ENCODE measurements at regions not wholly inside any gene's neighbourhood (a gene's known extent, or its start where the extent isn't known, plus 50 kb on each side); places are given as distances from the start of the nearest gene placed in this dataset.

- peak; percentile 79 for DNase-seq
- Histone ChIP-seq H2AFZ (ENCODE audit: low read length) (no peak overlapping the region), H3K79me1 (ENCODE audit: insufficient read depth, low read depth, low read length, poor library complexity, severe bottlenecking) (no peaks in the 10 kb centered on the region), H3K18ac (ENCODE audit: insufficient read length, low read depth, low read length) (no peak overlapping the region), H4K20me1 (ENCODE audit: control insufficient read depth, insufficient read depth, insufficient read length) (no peaks in the 10 kb centered on the region), H4K5ac (ENCODE audit: insufficient read length, low read depth, low read length) (no peak overlapping the region), H2BK20ac (ENCODE audit: low read depth, low read length, poor library complexity, severe bottlenecking) (no peak overlapping the region), H4K8ac (replicated peaks; ENCODE audit: insufficient read length, low read depth, low read length) (no peak overlapping the region), H2BK120ac (ENCODE audit: low read depth, low read length, poor library complexity, severe bottlenecking) (no peak overlapping the region), H2BK15ac (ENCODE audit: low read depth, low read length) (no peak overlapping the region), H3K4ac (ENCODE audit: low read depth, low read length) (no peak overlapping the region), H3K79me2 (ENCODE audit: insufficient read depth, low read length) (no peaks in the 10 kb centered on the region), H2AK5ac (ENCODE audit: insufficient read length, low read length) (no peak overlapping the region), H2BK5ac (ENCODE audit: insufficient read length, low read length) (no peak overlapping the region), H3K23ac (ENCODE audit: insufficient read length, low read depth, low read length) (no peak overlapping the region), H3K14ac (ENCODE audit: insufficient read depth, low read length) (no peak overlapping the region), H3T11ph (ENCODE audit: low read length) (no peak overlapping the region), H3K27ac (ENCODE audit: insufficient read length, low read depth, low read length) (no peak overlapping the region), H3K23me2 (ENCODE audit: insufficient read length, low read depth, low read length, poor library complexity, severe bottlenecking) (no peaks in the 10 kb centered on the region), H3K9me3 (ENCODE audit: control insufficient read depth, low read depth, low read length) (no peaks in the 10 kb centered on the region), H4K91ac (ENCODE audit: insufficient read length, low read depth, low read length) (no peak overlapping the region), H3K27me3 (ENCODE audit: insufficient read depth, low read length) (no peaks in the 10 kb centered on the region), H3K56ac (ENCODE audit: insufficient read length, low read depth, low read length) (no peak overlapping the region), H3K4me1 (ENCODE audit: insufficient read depth, low read length) (peaks cover 5% of the 10 kb centered on the region; the same call in 1 of the 2 replicates), H2BK12ac (ENCODE audit: insufficient read length, low read depth, low read length) (no peak overlapping the region), H3K9ac (ENCODE audit: extremely low read depth, insufficient read length, low read length) (no peak overlapping the region), H3K4me2 (ENCODE audit: insufficient read depth, insufficient read length, low read length) (no peak overlapping the region)
- H3K27me3 Mint-ChIP-seq (ENCODE audit: low read depth): no peaks in the 10 kb centered on the region
- peak overlapping the region in 1 of 3 experiments; percentile 27; a peak in 2 of 7 replicates for H3K27ac Mint-ChIP-seq
- WGBS (ENCODE audit: extremely low coverage, insufficient read length, low lambda C conversion rate): no CpG with 5 or more reads among the region's 2 CpGs
- peaks cover 16 to 21% of the 10 kb centered on the region in 2 experiments for H3K4me1 Mint-ChIP-seq
- no peak for TF ChIP-seq CTCF (conservative IDR thresholded peaks at IDR 0.05)
- H3K9me3 Mint-ChIP-seq: no peaks in the 10 kb centered on the region; a peak in 1 of 5 replicates
- no peaks in the 10 kb centered on the region for H3K36me3 Mint-ChIP-seq (ENCODE audit: insufficient read depth in 1 of 3, low read depth in 3 of 3)
- H3K4me3 Mint-ChIP-seq: no peak overlapping the region; a peak in 1 of 5 replicates
These were observed 267.9 kb upstream of the SESN3 start for GRCh38 chr11:95498722-95499425.
